Umbilical cord (tissue), 1 donor: ENCODE measurements at regions not wholly inside any gene's neighbourhood (a gene's known extent, or its start where the extent isn't known, plus 50 kb on each side); places are given as distances from the start of the nearest gene placed in this dataset.

Experiments used
- DNase-seq: peaks from one replicate; pipeline ENCODE4 v3.0.0-alpha.2; 2015; ENCODE audit warnings: low spot score

- DNase-seq, result no peak
Observed at GRCh38 chrX:78213331-78213730, 73.9 kb upstream of the TAF9B start.

- peak; percentile 1 for DNase-seq
Observed at GRCh38 chrX:78199851-78200250, 60.4 kb upstream of the TAF9B start.
